ENCODE measurements at regions not wholly inside any gene's neighbourhood (a gene's known extent, or its start where the extent isn't known, plus 50 kb on each side); places are given as distances from the start of the nearest gene placed in this dataset.

GRCh38 chr3:62975566-62975965 lies 100.3 kb upstream of the CADPS start:
- ATAC-seq, result no peak
- no peak for TF ChIP-seq ZC3H10 (CRISPR knock-in tag; IDR thresholded peaks at IDR 0.05)
- no peak for TF ChIP-seq OSR1 (CRISPR knock-in tag; IDR thresholded peaks at IDR 0.05)
- TF ChIP-seq CREB5 (CRISPR knock-in tag; IDR thresholded peaks at IDR 0.05; ENCODE audit: low read depth), result no peak
- TF ChIP-seq TCF4 (CRISPR knock-in tag; IDR thresholded peaks at IDR 0.05; ENCODE audit: borderline replicate concordance), result no peak
- TF ChIP-seq RARB (CRISPR knock-in tag; IDR thresholded peaks at IDR 0.05), result no peak
- no peak for TF ChIP-seq TOX (CRISPR knock-in tag; IDR thresholded peaks at IDR 0.05; ENCODE audit: borderline replicate concordance)
- no peak for TF ChIP-seq ZNF70 (CRISPR knock-in tag; IDR thresholded peaks at IDR 0.05)
- no peak for TF ChIP-seq ZNF8 (CRISPR knock-in tag; IDR thresholded peaks at IDR 0.05)
- TF ChIP-seq ZFP3 (CRISPR knock-in tag; IDR thresholded peaks at IDR 0.05), result no peak
- no peak for TF ChIP-seq ISL1 (CRISPR knock-in tag; IDR thresholded peaks at IDR 0.05)
- TF ChIP-seq CSRNP3 (CRISPR knock-in tag; IDR thresholded peaks at IDR 0.05), result no peak
- TF ChIP-seq TSHZ2 (CRISPR knock-in tag; IDR thresholded peaks at IDR 0.05), result no peak
- no peak for TF ChIP-seq SNAI2 (CRISPR knock-in tag; IDR thresholded peaks at IDR 0.05)
- TF ChIP-seq POU6F1 (CRISPR knock-in tag; IDR thresholded peaks at IDR 0.05; ENCODE audit: borderline replicate concordance, low read depth), result no peak
- no peak for TF ChIP-seq ZFP30 (CRISPR knock-in tag; IDR thresholded peaks at IDR 0.05)
- no peak for TF ChIP-seq ZNF565 (CRISPR knock-in tag; conservative IDR thresholded peaks at IDR 0.05; ENCODE audit: low read depth)
- no peak for TF ChIP-seq GLIS3 (CRISPR knock-in tag; IDR thresholded peaks at IDR 0.05)
- TF ChIP-seq CSDC2 (CRISPR knock-in tag; IDR thresholded peaks at IDR 0.05), result no peak
- no peak for TF ChIP-seq BACH2 (CRISPR knock-in tag; IDR thresholded peaks at IDR 0.05; ENCODE audit: borderline replicate concordance)

- no peak; the same call in 2 of the 3 replicates for ATAC-seq
- TF ChIP-seq SNAI2 (CRISPR knock-in tag; IDR thresholded peaks at IDR 0.05) (no peak), TCF4 (CRISPR knock-in tag; IDR thresholded peaks at IDR 0.05; ENCODE audit: borderline replicate concordance) (no peak), CREB5 (CRISPR knock-in tag; IDR thresholded peaks at IDR 0.05; ENCODE audit: low read depth) (no peak), TOX (CRISPR knock-in tag; IDR thresholded peaks at IDR 0.05; ENCODE audit: borderline replicate concordance) (no peak), ZNF70 (CRISPR knock-in tag; IDR thresholded peaks at IDR 0.05) (no peak), ISL1 (CRISPR knock-in tag; IDR thresholded peaks at IDR 0.05) (no peak), ZNF565 (CRISPR knock-in tag; conservative IDR thresholded peaks at IDR 0.05; ENCODE audit: low read depth) (no peak), ARNTL (CRISPR knock-in tag; IDR thresholded peaks at IDR 0.05; ENCODE audit: borderline replicate concordance, low read depth) (no peak), PPARA (CRISPR knock-in tag; IDR thresholded peaks at IDR 0.05; ENCODE audit: borderline replicate concordance) (no peak), PATZ1 (CRISPR knock-in tag; IDR thresholded peaks at IDR 0.05; ENCODE audit: borderline replicate concordance) (no peak), BACH2 (CRISPR knock-in tag; IDR thresholded peaks at IDR 0.05; ENCODE audit: borderline replicate concordance) (no peak), ZFP30 (CRISPR knock-in tag; IDR thresholded peaks at IDR 0.05) (no peak), GLIS3 (CRISPR knock-in tag; IDR thresholded peaks at IDR 0.05) (no peak), CSRNP3 (CRISPR knock-in tag; IDR thresholded peaks at IDR 0.05) (no peak), ZFP3 (CRISPR knock-in tag; IDR thresholded peaks at IDR 0.05) (no peak), ZC3H10 (CRISPR knock-in tag; IDR thresholded peaks at IDR 0.05) (no peak), CSDC2 (CRISPR knock-in tag; IDR thresholded peaks at IDR 0.05) (no peak), RARB (CRISPR knock-in tag; IDR thresholded peaks at IDR 0.05) (no peak), POU6F1 (CRISPR knock-in tag; IDR thresholded peaks at IDR 0.05; ENCODE audit: borderline replicate concordance, low read depth) (no peak)
These were observed 106.7 kb upstream of the CADPS start for GRCh38 chr3:62981962-62982361.
